NT2/D1 (cell line): ENCODE measurements at regions not wholly inside any gene's neighbourhood (a gene's known extent, or its start where the extent isn't known, plus 50 kb on each side); places are given as distances from the start of the nearest gene placed in this dataset.
A peak's percentile ranks its signal among the peaks of the same experiment; 100 is the strongest.
"Not testable (repeated sequence)": the region's sequence is repeated elsewhere in the genome, so short reads cannot be mapped to it uniquely, and the experiment has no call there.

Experiments
- DNase-seq: peaks from one replicate; pipeline ENCODE4 v3.0.0-alpha.2; 2011; ENCODE audit warnings: low read depth, low spot score
- H3K27me3 ChIP-seq: 2 replicates; pipeline ENCODE4 v1.6.0; 2011; ENCODE audit warnings: mild to moderate bottlenecking; ENCODE audit not compliant: insufficient read length, insufficient read depth
- H3K36me3 ChIP-seq: 2 replicates; pipeline ENCODE4 v1.6.1; 2011; ENCODE audit warnings: mild to moderate bottlenecking, low read length, mixed read lengths; ENCODE audit not compliant: insufficient read depth, insufficient read length
- H3K4me1 ChIP-seq: 2 replicates; pipeline ENCODE4 v1.5.1; 2011; ENCODE audit not compliant: insufficient read depth, insufficient read length
- H3K4me3 ChIP-seq: 2 replicates; pipeline ENCODE4 v1.5.1; 2011; ENCODE audit warnings: low read depth; ENCODE audit not compliant: insufficient read length
- H3K9ac ChIP-seq: 2 replicates; pipeline ENCODE4 v1.6.0; 2011; ENCODE audit warnings: low read depth; ENCODE audit not compliant: insufficient read length
- H3K9me3 ChIP-seq: 2 replicates; pipeline ENCODE4 v1.5.1; 2011; ENCODE audit warnings: mild to moderate bottlenecking, low read length; ENCODE audit not compliant: insufficient read depth
- SUZ12 ChIP-seq: IDR thresholded peaks from 2 replicates; pipeline ENCODE4 v1.6.1; 2011; ENCODE audit not compliant: insufficient read length, insufficient read depth; ENCODE audit errors: extremely low read depth
- YY1 ChIP-seq: IDR thresholded peaks from 2 replicates; pipeline ENCODE4 v1.6.1; 2011; ENCODE audit not compliant: insufficient read length, insufficient read depth
- ZNF274 ChIP-seq: IDR thresholded peaks from 2 replicates; pipeline ENCODE4 v1.6.1; 2011; ENCODE audit warnings: mild to moderate bottlenecking, low read depth, low read length

- H3K9me3 ChIP-seq: no peaks in the 10 kb centered on the region
- H3K9ac ChIP-seq: no peak overlapping the region
- no peaks in the 10 kb centered on the region for H3K27me3 ChIP-seq
- no peak for DNase-seq
- no peak for TF ChIP-seq ZNF274
- TF ChIP-seq SUZ12: no peak
- no peak for TF ChIP-seq YY1
- no peaks in the 10 kb centered on the region for H3K36me3 ChIP-seq
- no peaks in the 10 kb centered on the region for H3K4me1 ChIP-seq
- H3K4me3 ChIP-seq: no peak overlapping the region
Measured at GRCh38 chrY:8035653-8036052, 1124.1 kb upstream of the AMELY start.

- Histone ChIP-seq H3K36me3 (no peaks in the 10 kb centered on the region), H3K4me1 (no peaks in the 10 kb centered on the region), H3K9me3 (no peaks in the 10 kb centered on the region), H3K4me3 (no peak overlapping the region), H3K27me3 (no peaks in the 10 kb centered on the region), H3K9ac (no peak overlapping the region)
- TF ChIP-seq SUZ12 (no peak), ZNF274 (no peak), YY1 (no peak)
- DNase-seq: no peak
Measured at GRCh38 chrY:8034673-8035072, 1123.1 kb upstream of the AMELY start.

- TF ChIP-seq YY1: no peak
- no peak for TF ChIP-seq SUZ12
- no peak for TF ChIP-seq ZNF274
- no peak overlapping the region for H3K9ac ChIP-seq
- DNase-seq: no peak
- no peaks in the 10 kb centered on the region for H3K36me3 ChIP-seq
- no peaks in the 10 kb centered on the region for H3K4me1 ChIP-seq
- H3K4me3 ChIP-seq: no peak overlapping the region
- H3K9me3 ChIP-seq: no peaks in the 10 kb centered on the region
- no peaks in the 10 kb centered on the region for H3K27me3 ChIP-seq
Measured at GRCh38 chrY:8033200-8033599, 1121.6 kb upstream of the AMELY start.

GRCh38 chrY:8020540-8020939 is 1109.0 kb upstream of the AMELY start:
- no peak overlapping the region for H3K9ac ChIP-seq
- TF ChIP-seq ZNF274: no peak
- TF ChIP-seq YY1: no peak
- TF ChIP-seq SUZ12: no peak
- no peak overlapping the region for H3K4me3 ChIP-seq
- no peaks in the 10 kb centered on the region for H3K4me1 ChIP-seq
- no peak for DNase-seq
- no peaks in the 10 kb centered on the region for H3K9me3 ChIP-seq
- no peaks in the 10 kb centered on the region for H3K27me3 ChIP-seq
- no peaks in the 10 kb centered on the region for H3K36me3 ChIP-seq

GRCh38 chrY:8011515-8011914 is 1100.0 kb upstream of the AMELY start:
- no peak for DNase-seq
- Histone ChIP-seq H3K9ac (no peak overlapping the region), H3K4me3 (no peak overlapping the region), H3K4me1 (no peaks in the 10 kb centered on the region), H3K9me3 (no peaks in the 10 kb centered on the region), H3K27me3 (no peaks in the 10 kb centered on the region), H3K36me3 (no peaks in the 10 kb centered on the region)
- TF ChIP-seq SUZ12 (no peak), ZNF274 (no peak), YY1 (no peak)

DNA sequence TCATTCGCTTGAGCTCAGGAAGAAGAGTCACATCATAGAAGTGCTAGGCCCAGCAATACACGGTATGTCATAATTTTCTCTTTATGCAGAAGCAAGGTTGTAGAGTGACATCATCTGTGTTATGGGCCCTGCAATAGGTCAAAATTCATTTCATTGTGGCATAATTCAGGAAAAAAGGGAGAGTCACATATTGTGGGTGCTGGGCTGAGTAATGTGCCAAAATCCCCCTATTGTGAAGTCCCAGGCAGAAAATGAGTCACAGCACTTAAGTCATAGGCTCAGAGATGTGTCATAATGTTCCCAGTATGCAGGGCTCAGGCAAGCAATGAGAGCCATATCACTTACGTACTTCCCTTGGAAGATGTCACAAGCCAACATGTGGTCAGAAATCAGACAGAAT is 1092.6 kb upstream of the AMELY start:
- no peaks in the 10 kb centered on the region for H3K4me1 ChIP-seq
- no peak overlapping the region for H3K9ac ChIP-seq
- H3K36me3 ChIP-seq: no peaks in the 10 kb centered on the region
- H3K9me3 ChIP-seq: no peaks in the 10 kb centered on the region
- DNase-seq: no peak
- no peak for TF ChIP-seq SUZ12
- TF ChIP-seq ZNF274: no peak
- TF ChIP-seq YY1: no peak
- no peaks in the 10 kb centered on the region for H3K27me3 ChIP-seq
- no peak overlapping the region for H3K4me3 ChIP-seq

- DNase-seq: peak; percentile 15
- Histone ChIP-seq H3K4me1 (no peaks in the 10 kb centered on the region), H3K27me3 (no peaks in the 10 kb centered on the region), H3K4me3 (no peak overlapping the region), H3K36me3 (no peaks in the 10 kb centered on the region), H3K9ac (no peak overlapping the region), H3K9me3 (no peaks in the 10 kb centered on the region; the same call in 1 of the 2 replicates)
- TF ChIP-seq SUZ12 (no peak), ZNF274 (no peak), YY1 (no peak)
Measured at GRCh38 chrY:7996726-7997125, 1085.2 kb upstream of the AMELY start.

DNA sequence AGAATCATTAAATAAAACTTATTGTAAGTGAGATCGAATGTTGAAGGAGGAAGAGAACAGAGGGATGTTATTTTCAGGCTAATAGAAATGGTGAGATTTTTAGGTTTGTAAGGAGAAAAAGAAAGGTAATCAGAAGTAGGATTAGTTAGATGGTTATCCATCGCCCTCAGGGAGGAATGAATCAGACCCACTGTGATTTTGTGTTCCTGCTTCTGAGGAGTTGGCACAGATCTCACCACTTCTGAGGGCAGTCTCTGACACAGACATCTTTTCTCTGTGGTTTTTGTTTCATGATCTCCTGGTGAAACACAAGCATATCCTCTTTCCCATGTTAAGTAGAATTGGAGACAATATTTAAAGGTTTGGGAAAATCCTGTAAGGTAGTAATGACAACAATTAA is 1083.2 kb upstream of the AMELY start:
- H3K36me3 ChIP-seq, H3K4me1 ChIP-seq, DNase-seq, H3K4me3 ChIP-seq, H3K27me3 ChIP-seq, H3K9me3 ChIP-seq, H3K9ac ChIP-seq: not testable (repeated sequence)
